ENCODE measurements at regions not wholly inside any gene's neighbourhood (a gene's known extent, or its start where the extent isn't known, plus 50 kb on each side); places are given as distances from the start of the nearest gene placed in this dataset.
"Not testable (repeated sequence)": the region's sequence is repeated elsewhere in the genome, so short reads cannot be mapped to it uniquely, and the experiment has no call there.

GRCh38 chr5:19235101-19235584 lies 752.9 kb downstream of the CDH18 start:
- no peak overlapping the region for H3K4me3 ChIP-seq (ENCODE audit: low read length)
- no peak for DNase-seq (ENCODE audit: low read depth, low spot score)

- no peak for DNase-seq (ENCODE audit: low read depth, low spot score)
- no peak overlapping the region for H3K4me3 ChIP-seq (ENCODE audit: low read length)
Measured at GRCh38 chr5:19240170-19240569, 747.8 kb downstream of the CDH18 start.

GRCh38 chr5:19241690-19242089 lies 746.3 kb downstream of the CDH18 start:
- H3K4me3 ChIP-seq (ENCODE audit: low read length), result no peak overlapping the region
- no peak for DNase-seq (ENCODE audit: low read depth, low spot score)

GRCh38 chr5:19246191-19246590 lies 741.8 kb downstream of the CDH18 start:
- not testable (repeated sequence) for H3K4me3 ChIP-seq (ENCODE audit: low read length); DNase-seq (ENCODE audit: low read depth, low spot score)

GRCh38 chr5:19247302-19247701 lies 740.7 kb downstream of the CDH18 start:
- DNase-seq (ENCODE audit: low read depth, low spot score), result no peak
- no peak overlapping the region for H3K4me3 ChIP-seq (ENCODE audit: low read length)

GRCh38 chr5:19256036-19256435 lies 732.0 kb downstream of the CDH18 start:
- no peak overlapping the region for H3K4me3 ChIP-seq (ENCODE audit: low read length)
- no peak for DNase-seq (ENCODE audit: low read depth, low spot score)

GRCh38 chr5:19258686-19259085 lies 729.3 kb downstream of the CDH18 start:
- no peak for DNase-seq (ENCODE audit: low read depth, low spot score)
- no peak overlapping the region for H3K4me3 ChIP-seq (ENCODE audit: low read length)

GRCh38 chr5:19261879-19262278 lies 726.1 kb downstream of the CDH18 start:
- no peak overlapping the region for H3K4me3 ChIP-seq (ENCODE audit: low read length)
- no peak for DNase-seq (ENCODE audit: low read depth, low spot score)

- no peak for DNase-seq (ENCODE audit: low read depth, low spot score)
- H3K4me3 ChIP-seq (ENCODE audit: low read length), result no peak overlapping the region
Measured at GRCh38 chr5:19264821-19265220, 723.2 kb downstream of the CDH18 start.

GRCh38 chr5:19266791-19267190 lies 721.2 kb downstream of the CDH18 start:
- DNase-seq (ENCODE audit: low read depth, low spot score), result no peak
- no peak overlapping the region for H3K4me3 ChIP-seq (ENCODE audit: low read length)

- H3K4me3 ChIP-seq (ENCODE audit: low read length), result no peak overlapping the region
- peak; percentile 2 for DNase-seq (ENCODE audit: low read depth, low spot score)
Measured at GRCh38 chr5:19270153-19270552, 717.8 kb downstream of the CDH18 start.

- DNase-seq (ENCODE audit: low read depth, low spot score), result no peak
- H3K4me3 ChIP-seq (ENCODE audit: low read length), result no peak overlapping the region
Measured at GRCh38 chr5:19274578-19274977, 713.4 kb downstream of the CDH18 start.

GRCh38 chr5:19285286-19285685 lies 702.7 kb downstream of the CDH18 start:
- DNase-seq (ENCODE audit: low read depth, low spot score), result no peak
- H3K4me3 ChIP-seq (ENCODE audit: low read length), result no peak overlapping the region

GRCh38 chr5:19287548-19288277 lies 700.3 kb downstream of the CDH18 start:
- not testable (repeated sequence) for H3K4me3 ChIP-seq (ENCODE audit: low read length)

GRCh38 chr5:19288311-19288710 lies 699.7 kb downstream of the CDH18 start:
- DNase-seq (ENCODE audit: low read depth, low spot score), result not testable (repeated sequence)

More at GRCh38 chr5:19287548-19288277, 700.3 kb downstream of the CDH18 start:
- DNase-seq (ENCODE audit: low read depth, low spot score), result not testable (repeated sequence)

GRCh38 chr5:19297934-19298333 lies 690.1 kb downstream of the CDH18 start:
- H3K4me3 ChIP-seq (ENCODE audit: low read length), result no peak overlapping the region
- DNase-seq (ENCODE audit: low read depth, low spot score), result no peak

More at GRCh38 chr5:19288311-19288710, 699.7 kb downstream of the CDH18 start:
- not testable (repeated sequence) for H3K4me3 ChIP-seq (ENCODE audit: low read length)

GRCh38 chr5:19301271-19301670 lies 686.7 kb downstream of the CDH18 start:
- DNase-seq (ENCODE audit: low read depth, low spot score), result no peak
- no peak overlapping the region for H3K4me3 ChIP-seq (ENCODE audit: low read length)

- H3K4me3 ChIP-seq (ENCODE audit: low read length), result no peak overlapping the region
- DNase-seq (ENCODE audit: low read depth, low spot score), result no peak
Measured at GRCh38 chr5:19314840-19315239, 673.2 kb downstream of the CDH18 start.

GRCh38 chr5:19319252-19319651 lies 668.7 kb downstream of the CDH18 start:
- no peak overlapping the region for H3K4me3 ChIP-seq (ENCODE audit: low read length)
- no peak for DNase-seq (ENCODE audit: low read depth, low spot score)

GRCh38 chr5:19322716-19323485 lies 665.1 kb downstream of the CDH18 start:
- no peak overlapping the region for H3K4me3 ChIP-seq (ENCODE audit: low read length)
- DNase-seq (ENCODE audit: low read depth, low spot score), result no peak
